GM18861 (cell line): ENCODE measurements at regions not wholly inside any gene's neighbourhood (a gene's known extent, or its start where the extent isn't known, plus 50 kb on each side); places are given as distances from the start of the nearest gene placed in this dataset.
"Not testable (repeated sequence)": the region's sequence is repeated elsewhere in the genome, so short reads cannot be mapped to it uniquely, and the experiment has no call there.

Source experiments
- ATAC-seq: cut with Tn5 transposase; IDR thresholded peaks from one replicate; pipeline ENCODE4 v1.9.1; 2021; ENCODE audit not compliant: unreplicated experiment

DNA sequence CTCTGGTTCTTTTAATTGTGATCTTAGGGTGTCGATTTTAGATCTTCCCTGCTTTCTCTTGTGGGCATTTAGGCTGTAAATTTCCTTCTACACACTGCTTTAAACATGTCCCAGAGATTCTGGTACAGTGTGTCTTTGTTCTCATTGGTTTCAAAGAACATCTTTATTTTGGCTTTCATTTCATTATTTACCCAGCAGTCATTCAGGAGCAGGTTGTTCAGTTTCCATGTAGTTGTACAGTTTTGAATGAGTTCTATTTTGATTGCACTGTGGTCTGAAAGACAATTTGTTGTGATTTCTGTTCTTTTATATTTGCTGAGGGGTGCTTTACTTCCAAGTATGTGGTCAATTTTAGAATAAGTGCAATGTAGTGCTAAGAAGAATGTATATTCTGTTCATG, 423.8 kb downstream of the PIK3C3 start:
- not testable (repeated sequence) for ATAC-seq

DNA sequence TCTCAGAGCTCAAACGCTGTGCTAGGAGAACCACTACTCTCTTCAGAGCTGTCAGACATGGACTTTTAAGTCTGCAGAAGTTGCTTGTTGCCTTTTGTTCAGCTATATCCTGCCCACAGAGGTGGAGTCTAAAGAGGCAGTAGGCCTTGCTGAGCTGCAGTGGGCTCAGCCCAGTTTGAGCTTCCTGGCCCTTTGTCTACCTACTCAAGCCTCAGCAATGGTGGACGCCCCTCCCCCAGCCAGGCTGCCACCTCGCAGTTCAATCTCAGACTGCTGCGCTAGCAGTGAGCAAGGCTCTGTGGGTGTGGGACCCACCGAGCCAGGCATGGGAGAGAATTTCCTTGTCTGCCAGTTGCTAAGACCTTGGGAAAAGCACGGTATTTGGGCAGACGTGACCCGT, 426.2 kb downstream of the PIK3C3 start:
- ATAC-seq: not testable (repeated sequence)

DNA sequence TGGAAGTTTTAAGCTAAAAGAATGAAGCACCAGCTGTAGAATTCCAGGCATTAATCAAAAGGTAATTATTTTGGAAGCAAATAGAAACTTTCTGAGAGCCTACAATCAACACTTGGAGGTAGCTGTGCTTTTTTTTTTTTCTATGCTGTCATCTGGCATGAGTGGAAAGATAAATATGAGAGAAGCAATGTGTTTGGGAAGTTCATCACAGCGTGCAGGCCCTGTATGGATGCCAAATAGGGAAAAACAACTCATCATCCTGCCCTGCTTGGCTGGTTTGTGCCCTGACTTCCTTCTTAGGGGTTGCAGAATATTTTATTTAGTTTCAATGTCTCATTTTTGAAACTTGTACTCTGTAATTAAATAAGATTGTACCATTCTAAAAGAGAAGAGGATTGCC, 437.4 kb downstream of the PIK3C3 start:
- ATAC-seq: no peak

DNA sequence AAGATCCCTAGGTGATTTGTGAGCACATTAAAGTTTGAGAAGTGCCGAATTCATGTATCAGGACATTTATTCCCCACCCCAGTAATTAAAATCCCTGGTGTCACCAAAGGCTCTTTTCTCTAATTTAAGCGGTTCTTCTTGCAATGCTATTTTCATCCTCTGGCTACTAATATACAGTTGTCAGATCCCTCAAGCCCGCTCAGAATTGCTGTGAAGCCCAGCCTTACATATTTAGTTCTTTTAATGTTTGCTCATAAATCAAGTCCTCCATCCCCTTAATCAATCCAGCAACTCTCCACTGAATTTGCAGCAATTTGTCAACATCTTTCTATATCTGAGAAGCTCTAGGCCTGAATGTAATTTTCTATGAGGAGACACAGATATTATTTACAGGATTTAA, 437.9 kb downstream of the PIK3C3 start:
- no peak for ATAC-seq

DNA sequence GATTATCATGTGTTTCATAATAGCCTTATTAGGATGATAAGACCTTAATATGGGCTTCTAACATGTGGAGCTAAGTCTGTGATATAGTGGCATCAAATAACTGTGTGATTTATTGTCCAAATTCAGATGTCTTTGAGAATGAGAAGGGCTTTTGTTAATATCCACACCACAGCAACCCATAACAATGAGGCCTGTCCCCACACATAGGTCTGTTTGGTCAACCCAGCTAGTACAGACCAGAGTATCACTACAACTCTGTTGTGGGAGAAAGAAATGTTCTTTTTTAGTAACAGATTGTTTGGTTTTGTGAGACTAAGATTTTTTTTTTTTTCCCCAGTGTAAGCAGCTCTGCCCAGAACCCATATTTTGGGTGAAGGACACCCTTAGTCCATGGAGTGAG, 439.2 kb downstream of the PIK3C3 start:
- no peak for ATAC-seq

DNA sequence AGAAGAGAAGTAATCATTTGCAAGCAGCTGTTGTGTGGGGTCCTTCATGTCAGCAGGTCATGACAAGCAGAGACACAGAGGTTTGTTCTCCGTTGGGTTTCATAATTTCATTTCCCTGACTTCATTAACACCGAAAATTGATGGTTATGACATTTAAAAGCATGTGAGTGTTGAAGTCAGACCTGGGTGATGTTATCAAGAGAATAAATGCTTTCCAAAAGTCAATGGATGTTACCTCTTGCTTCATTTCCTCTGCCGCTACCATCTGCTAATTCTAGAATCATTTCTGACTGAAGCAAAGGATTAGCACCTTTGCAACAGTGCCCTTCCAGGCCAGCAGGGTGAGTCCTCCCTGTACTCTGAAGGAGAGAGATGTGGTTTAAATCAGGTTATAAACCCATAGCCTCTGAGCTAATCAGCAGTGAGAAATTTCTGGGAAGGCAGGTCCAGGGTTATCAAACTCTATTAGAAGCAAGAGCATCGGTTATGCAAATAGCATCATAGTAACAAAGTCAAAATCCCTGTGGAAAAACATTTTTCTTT, 446.2 kb downstream of the PIK3C3 start:
- ATAC-seq: no peak

DNA sequence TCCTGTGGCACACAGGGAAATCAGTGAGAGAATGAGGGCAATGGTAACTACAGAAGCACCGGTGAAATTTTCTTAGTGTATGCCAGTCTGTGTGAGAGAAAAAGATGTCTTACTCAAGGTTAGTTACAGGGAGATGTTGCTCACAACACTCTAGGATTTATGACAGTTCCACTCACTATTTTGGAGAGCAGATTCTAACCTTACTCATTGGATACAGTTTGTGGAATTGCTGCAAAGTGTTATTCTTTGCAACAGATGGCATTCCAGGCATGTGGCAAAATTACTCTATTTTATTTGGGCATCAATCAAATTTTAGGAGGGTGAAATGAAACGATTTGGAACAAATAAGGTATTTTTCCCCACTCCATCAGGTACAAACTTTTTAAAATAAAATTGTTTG, 449.1 kb downstream of the PIK3C3 start:
- no peak for ATAC-seq

DNA sequence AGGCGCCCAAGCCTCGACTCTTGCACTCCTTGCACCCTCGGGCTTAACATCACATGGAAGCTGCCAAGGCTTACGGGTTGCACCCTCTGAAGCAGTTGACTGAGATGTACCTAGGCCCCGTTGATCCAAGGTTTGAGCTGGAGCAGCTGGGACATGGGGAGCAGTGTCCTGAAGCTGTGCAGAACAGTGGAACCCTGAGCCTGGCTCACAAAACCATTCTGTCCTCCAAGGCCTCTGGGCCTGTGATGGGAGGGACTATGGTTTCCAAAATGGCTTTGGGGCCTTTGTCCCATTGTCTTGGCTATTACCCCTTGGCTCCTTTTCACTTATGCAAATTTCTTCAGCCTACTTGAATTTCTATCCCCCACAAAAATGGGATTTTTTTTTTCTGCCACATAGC, 454.0 kb downstream of the PIK3C3 start:
- no peak for ATAC-seq

DNA sequence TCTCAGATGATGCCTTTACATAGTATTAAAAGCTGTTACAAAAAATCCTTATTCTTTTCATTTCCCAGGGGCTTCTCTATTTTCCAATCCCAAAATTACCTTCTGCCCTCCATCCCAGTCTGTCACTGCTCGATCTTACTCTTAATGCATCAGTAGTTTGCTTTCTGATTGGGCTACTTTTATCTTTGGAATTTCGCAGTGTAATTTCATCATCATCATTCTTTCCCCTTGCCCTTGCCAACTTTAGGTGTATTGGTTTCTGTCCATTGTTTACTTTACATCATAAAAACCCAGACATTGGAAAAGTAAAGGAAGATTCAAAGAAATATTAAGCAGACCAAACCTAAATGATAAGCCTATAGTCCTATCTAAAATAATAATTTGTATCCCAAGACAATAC, 457.2 kb downstream of the PIK3C3 start:
- ATAC-seq: no peak

DNA sequence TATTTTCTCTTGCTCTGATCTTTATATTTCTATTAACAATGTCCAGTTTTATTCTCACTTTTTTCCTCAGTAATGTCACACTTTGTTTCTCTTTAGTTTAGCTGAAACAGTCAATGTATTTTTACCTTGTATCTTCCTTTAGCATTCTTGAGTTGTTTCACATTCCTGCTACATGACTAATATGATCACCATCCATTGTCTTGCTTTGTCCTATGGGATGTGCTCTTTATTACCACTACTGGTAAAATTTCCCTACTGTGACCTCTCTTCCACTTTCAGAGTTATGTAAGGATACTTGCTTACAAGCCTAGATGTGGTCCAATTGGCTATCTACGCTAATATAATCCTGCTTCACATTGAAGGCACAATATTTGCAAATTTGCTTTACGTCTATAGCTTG, 457.9 kb downstream of the PIK3C3 start:
- ATAC-seq: no peak

DNA sequence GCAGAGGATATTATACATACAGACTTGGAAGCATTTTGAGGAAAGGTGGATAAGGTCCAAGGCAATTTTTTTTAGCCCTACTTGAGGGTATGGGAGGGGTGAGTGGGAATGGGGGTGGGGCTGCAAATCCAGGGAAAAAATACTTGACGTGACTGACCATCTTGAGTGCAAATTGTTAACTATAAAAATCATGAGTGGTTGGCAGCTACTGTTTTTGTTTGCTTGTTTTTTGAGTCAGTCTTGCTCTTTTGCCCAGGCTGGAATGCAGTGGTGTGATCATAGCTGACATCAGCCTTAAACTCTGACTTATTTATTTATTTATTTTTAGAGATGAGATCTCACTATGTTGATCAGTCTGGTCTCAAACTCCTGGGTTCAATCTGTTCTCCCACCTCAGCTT, 458.8 kb downstream of the PIK3C3 start:
- ATAC-seq: no peak

DNA sequence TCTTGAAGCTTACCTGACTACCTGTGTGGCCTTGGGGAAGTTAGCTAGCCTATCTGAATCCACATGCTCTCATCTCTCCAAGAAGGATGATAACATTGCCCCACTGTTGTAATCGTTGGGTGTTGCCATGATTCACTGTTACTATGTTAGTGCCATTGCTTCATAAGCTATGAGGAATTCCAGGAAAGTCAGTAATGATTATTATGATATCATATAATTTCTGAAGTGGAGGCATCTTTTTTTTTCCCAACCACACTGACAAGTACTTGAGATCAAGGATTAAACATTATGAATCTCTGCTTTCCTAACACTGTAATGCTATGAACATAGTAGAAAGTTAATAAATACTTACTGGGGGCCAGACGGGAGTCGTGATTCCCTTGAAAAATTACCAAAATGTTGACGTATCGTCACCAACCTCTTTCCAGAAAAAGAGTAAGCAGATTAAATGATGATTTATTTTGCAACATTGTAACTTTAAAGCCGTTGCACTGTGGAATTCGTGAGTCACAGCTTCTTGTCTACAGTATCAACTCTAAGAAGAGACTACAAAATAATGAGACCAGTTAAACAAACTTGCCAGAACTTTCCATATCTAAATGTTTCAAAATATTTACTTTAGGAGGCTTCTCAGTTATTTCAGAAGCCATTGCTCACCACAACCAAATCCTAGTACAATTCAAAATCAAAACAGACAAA, 459.9 kb downstream of the PIK3C3 start:
- ATAC-seq: no peak

DNA sequence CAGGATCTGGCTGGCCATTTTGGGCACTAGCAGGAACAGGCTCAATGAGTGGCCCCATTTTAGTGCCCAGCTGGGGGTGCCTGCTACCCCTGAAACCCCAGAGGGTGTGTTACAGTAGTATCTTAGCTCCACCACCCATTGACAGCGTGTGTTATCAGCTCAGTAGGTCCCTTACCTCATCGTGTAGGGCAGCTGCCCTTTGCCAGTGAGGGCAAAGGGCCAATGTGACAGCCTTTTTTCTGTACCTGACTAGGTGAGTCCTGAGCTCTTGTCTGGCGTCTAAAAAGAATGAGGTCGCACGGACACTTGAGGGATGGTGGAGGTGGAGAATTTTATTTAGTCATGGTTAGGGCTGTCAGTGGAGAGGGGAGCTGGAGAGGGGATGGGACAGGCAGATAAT, 462.2 kb downstream of the PIK3C3 start:
- no peak for ATAC-seq

DNA sequence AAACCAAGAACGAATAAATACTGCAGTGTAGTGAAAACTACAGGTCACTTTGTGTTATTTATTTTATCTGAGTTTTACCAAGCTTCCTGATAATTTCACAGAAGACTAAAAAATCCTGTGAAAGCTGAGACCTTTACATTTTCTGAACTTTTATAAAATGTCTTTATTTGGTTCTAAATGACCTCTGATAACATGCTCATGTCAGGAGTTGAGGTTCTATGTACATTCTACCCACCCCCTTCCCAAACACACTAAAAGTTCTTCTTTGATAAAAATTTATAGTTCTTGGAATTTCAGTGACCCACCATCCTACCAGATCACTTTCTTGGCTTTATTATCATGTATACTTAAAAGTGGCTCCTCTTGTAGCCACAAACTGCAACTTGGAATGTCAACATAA, 463.1 kb downstream of the PIK3C3 start:
- ATAC-seq: no peak

DNA sequence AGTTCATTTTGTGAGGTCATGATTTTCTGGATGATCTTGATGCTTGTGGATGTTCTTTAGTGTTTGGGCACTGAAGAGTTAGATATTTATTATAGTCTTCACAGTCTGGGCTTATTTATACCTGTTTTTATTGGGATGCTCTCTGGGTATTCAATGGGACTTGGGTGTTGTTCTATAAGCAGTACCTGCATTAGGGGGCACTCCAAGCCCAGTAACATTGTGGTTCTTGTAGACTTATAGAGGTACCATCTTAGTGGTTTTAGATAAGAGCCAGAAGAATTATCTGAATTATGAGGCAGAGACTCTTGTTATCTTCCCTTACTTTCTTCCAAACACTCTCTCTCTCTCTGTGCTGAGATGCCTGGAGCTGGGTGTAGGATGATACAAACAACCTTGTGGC, 470.0 kb downstream of the PIK3C3 start:
- ATAC-seq: no peak

DNA sequence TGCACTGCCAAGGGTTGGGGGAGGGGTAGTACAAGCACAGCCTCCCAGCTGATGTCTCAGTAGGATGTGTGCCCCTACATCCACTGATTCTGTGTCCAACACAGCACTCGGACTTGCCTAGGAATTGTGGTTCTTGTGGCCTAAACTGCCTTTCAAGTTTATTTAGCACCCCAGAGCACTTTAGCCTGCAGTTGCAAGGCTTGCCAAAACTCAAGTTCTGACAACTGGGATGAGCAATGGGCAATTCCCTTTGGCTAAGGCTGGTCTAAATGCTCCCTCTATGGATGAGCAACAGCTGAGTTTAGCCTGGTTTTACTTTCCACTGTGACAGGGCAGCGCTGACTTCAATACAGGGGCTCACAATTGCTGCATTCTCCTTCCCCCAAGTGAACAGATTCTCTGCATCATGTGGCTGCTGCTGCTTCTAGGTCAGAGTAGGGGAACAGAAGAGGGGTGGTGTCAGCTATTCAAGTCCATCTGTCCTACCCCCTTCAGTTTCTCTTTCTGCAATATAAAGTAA, 471.5 kb downstream of the PIK3C3 start:
- ATAC-seq: no peak

DNA sequence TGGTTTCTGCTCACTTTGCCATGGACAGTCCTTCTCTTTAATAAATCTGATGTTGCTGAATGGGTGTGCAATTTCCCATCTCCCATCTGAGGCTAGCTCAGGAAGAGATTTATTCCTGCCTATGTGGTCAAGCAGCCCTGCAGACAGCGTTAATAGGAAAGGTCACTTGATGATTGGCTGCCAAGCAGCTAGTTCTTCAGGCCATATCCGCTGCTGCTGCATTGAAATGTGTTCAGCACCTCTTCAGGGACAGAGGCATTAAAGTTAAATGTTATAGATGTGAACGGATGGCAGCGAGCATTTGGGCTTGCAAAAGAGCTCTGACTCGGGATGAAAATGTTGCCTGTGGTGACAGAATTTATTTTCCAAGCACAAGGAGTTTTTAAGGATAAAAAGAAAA, 474.2 kb downstream of the PIK3C3 start:
- ATAC-seq: no peak

DNA sequence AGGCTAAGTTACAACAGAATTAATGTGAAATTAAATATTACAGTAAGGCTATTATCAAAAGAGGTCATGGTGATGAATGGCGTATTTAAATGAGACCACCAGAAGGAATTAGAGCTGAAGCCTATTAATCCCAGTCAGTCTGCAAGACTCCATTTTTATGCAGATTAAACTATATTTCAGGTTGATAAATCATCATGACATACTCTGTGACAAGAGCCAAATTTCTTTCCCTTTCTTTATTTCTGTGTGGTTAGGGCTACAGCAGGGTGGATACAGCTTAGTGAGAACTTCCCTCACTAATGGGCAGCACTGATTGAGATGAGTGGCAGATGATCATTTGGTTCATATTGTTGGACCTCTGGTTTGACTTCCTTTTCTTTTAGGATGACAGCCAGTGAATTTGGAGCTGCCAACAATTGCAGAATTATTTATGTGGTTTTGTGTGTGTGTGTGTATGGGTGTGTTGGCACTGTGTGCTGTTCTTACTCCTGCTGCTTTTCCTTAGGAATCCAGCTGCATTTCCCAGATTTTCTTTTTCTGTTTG, 481.3 kb downstream of the PIK3C3 start:
- no peak for ATAC-seq

DNA sequence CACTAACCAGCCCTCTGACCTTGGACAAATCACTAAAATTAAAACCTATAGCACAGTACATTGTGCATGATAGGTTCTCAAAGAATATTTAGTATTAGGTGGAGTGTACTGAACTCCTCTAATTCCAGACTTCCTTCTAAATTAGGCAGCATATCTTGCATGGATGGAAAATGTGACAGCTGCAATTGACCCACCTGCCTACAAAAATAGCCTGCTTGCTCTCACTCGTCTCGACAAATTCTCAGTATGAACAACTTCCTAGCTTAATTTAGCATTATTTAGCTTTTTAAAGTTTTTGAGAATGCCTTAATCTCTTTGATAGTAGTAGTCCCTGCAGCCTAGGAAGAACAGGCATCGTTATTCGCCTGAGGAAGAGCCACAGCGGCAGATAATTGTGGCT, 482.0 kb downstream of the PIK3C3 start:
- ATAC-seq: no peak

DNA sequence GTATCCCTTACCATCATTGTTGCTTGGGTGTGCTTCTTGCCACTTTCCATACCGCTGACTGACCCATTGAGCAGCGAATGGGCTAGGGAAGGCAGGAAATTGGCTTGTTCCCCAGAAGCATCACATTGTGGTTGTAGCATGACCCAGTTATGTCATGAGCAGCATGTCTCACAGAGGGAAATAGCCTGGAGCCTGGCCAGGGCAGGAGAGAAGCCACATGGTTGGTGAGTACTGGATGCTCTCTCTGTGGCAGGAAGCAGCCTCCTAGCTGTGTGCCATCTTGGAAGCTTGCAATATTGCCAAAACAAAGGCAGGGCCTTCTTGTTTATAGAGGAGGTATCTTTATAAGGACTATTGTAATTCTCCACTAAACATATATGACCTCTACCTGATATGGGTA, 482.6 kb downstream of the PIK3C3 start:
- ATAC-seq: no peak

DNA sequence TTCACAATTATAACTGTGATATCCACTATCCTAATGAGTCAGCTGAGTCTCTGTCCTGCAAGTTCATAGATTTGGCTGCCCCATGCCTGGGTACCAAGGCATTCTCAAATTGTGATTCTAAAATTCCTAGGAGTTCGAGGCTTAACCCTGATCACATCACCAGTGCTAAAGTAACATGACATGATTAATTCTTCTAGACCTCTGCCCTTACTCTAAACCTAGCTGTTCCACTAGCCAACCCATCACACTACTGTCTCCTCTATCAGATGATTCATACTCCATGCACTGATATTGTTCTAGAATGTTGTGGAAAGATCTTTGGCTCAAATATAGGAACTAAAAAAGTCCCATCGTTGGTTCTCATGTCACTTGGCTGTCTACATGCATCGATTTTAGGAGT, 487.6 kb downstream of the PIK3C3 start:
- no peak for ATAC-seq

DNA sequence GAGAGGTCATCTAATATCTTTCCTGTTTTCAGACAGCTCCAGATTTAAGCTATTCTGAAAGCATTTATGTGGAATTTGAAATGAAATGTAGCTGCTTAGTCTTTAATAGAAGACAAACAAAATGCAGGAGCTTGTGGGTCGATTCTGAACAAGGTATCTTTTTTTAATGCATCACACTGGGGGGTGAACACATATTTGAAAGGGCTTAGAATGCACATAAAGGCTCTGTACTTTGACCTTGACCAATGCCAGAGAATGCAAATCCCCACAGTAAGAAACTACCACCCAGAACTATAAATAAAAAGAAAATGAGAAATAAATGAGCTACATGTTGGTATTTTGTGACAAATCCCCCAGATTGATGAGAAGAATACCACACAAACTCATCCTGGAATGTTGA, 489.3 kb downstream of the PIK3C3 start:
- ATAC-seq: no peak

DNA sequence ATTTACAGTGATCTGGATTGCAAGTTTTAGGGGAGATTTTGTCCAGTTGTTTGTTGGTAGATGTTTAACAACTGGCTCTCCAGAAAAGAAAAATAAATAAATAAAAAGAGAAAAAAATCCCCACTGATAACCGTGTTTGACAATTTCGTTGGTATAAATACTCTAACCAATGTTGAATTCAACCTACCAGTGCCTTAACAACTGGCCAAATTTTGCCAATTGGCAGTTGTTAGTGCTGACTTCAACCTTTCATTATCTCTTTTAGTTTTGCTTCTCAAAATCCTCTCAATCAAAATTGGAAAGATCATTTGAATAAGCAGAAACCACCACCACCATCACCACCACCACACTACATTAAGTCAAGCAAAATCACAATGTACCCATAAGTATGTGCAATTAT, 490.3 kb downstream of the PIK3C3 start:
- no peak for ATAC-seq
